ENCODE measurements at regions not wholly inside any gene's neighbourhood (a gene's known extent, or its start where the extent isn't known, plus 50 kb on each side); places are given as distances from the start of the nearest gene placed in this dataset.

DNA sequence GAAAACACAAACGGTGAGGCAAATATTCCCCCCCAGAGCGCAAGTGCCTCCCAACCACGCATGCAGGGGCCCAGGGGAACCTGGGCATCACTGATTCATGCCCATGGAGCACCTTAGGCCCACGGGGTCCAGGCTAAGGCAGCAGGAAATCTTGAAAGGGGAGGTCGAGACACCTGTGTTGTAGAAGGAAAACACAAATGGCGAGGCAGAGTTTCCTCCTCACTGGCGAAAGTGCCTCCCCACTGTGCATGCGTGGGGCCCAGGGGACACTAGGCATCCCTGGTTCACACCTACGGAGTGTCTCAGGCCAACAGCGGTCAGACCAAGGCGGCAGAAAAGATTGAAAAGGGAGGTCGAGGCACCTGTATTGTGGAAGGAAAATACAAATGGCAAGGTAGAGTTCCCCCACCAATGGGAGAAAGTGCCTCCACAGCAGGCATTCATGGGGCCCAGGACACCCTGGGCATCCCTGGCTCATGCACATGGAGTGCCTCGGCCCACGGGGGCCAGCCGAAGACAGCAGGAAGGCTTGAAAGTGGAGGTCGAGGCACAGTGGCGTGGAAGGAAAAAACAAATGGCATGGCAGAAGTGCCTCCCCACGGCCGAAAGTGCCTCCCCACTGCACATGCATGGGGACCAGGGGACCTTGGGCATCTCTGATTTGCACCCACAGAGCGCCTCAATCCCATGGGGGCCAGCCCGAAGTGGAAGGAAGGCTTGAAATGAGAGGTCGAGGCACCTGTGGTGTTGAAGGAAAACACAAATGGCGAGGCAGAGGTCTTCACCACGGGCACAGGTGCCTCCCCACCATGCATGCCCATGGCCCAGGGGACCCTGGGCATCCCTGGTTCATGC, 368.8 kb downstream of the ALG10 start:
- TF ChIP-seq, protein P1, sequence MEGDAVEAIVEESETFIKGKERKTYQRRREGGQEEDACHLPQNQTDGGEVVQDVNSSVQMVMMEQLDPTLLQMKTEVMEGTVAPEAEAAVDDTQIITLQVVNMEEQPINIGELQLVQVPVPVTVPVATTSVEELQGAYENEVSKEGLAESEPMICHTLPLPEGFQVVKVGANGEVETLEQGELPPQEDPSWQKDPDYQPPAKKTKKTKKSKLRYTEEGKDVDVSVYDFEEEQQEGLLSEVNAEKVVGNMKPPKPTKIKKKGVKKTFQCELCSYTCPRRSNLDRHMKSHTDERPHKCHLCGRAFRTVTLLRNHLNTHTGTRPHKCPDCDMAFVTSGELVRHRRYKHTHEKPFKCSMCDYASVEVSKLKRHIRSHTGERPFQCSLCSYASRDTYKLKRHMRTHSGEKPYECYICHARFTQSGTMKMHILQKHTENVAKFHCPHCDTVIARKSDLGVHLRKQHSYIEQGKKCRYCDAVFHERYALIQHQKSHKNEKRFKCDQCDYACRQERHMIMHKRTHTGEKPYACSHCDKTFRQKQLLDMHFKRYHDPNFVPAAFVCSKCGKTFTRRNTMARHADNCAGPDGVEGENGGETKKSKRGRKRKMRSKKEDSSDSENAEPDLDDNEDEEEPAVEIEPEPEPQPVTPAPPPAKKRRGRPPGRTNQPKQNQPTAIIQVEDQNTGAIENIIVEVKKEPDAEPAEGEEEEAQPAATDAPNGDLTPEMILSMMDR (IDR thresholded peaks at IDR 0.05), result no peak
- TF ChIP-seq EZH2 (IDR thresholded peaks at IDR 0.05) (no peak), EZH2phosphoT487 (IDR thresholded peaks at IDR 0.05) (no peak)
